ENCODE measurements at regions not wholly inside any gene's neighbourhood (a gene's known extent, or its start where the extent isn't known, plus 50 kb on each side); places are given as distances from the start of the nearest gene placed in this dataset.

DNA sequence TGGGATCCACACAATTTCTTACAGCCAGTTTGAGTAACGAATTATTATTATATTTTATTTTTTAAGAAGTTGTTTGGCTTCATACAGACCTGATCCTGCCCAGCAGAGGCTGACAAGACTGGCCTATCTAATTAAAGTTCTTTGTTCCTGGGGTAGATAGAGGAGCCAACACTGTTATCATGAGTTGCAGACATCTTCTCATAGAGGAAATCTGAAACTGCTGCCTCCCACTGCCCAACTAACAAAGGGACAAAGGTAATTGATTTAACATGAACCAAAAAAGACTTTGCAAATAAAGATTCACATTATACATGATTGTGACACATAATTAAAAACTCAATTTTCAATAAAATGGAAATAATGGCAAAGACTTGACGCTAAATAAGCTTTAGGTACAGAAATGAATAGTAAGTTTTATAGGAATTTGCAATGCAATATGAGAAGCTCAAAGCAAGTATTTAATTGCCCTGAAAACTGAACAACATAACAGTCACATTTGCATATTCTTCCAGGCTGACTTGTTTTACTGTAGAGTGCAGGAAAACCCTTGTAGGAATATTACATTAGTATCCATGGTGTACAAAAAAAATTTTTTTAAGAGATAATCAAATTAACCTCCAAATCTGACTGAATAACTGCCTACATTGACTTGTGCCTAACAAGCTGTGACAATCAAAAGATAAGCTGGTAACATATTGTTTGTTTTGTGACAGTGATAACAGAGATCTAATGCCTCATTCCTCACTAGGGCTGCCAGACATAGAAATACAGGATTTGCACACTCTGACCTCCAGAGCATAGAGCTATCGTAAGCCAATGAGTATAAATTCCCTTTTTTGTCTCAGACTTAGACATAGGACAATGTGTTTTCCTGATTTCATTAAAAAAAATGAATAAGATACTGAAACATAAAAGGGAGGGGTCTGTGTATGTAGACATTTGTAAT is 273.2 kb downstream of the MFSD1 start:
- TF ChIP-seq, protein P1, sequence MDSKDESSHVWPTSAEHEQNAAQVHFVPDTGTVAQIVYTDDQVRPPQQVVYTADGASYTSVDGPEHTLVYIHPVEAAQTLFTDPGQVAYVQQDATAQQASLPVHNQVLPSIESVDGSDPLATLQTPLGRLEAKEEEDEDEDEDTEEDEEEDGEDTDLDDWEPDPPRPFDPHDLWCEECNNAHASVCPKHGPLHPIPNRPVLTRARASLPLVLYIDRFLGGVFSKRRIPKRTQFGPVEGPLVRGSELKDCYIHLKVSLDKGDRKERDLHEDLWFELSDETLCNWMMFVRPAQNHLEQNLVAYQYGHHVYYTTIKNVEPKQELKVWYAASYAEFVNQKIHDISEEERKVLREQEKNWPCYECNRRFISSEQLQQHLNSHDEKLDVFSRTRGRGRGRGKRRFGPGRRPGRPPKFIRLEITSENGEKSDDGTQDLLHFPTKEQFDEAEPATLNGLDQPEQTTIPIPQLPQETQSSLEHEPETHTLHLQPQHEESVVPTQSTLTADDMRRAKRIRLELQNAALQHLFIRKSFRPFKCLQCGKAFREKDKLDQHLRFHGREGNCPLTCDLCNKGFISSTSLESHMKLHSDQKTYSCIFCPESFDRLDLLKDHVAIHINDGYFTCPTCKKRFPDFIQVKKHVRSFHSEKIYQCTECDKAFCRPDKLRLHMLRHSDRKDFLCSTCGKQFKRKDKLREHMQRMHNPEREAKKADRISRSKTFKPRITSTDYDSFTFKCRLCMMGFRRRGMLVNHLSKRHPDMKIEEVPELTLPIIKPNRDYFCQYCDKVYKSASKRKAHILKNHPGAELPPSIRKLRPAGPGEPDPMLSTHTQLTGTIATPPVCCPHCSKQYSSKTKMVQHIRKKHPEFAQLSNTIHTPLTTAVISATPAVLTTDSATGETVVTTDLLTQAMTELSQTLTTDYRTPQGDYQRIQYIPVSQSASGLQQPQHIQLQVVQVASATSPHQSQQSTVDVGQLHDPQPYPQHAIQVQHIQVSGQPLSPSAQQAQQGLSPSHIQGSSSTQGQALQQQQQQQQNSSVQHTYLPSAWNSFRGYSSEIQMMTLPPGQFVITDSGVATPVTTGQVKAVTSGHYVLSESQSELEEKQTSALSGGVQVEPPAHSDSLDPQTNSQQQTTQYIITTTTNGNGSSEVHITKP (tag by site-specific recombination; IDR thresholded peaks at IDR 0.05), result no peak
- TF ChIP-seq ZFP69B (tag by site-specific recombination; IDR thresholded peaks at IDR 0.05), result no peak
- no peak for TF ChIP-seq HOXA7 (CRISPR knock-in tag; IDR thresholded peaks at IDR 0.05; ENCODE audit: borderline replicate concordance)
- no peak for TF ChIP-seq ZNF571 (tag by site-specific recombination; IDR thresholded peaks at IDR 0.05)
- TF ChIP-seq, protein P2, sequence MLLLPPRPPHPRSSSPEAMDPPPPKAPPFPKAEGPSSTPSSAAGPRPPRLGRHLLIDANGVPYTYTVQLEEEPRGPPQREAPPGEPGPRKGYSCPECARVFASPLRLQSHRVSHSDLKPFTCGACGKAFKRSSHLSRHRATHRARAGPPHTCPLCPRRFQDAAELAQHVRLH (tag by site-specific recombination; IDR thresholded peaks at IDR 0.05), result no peak
- TF ChIP-seq ZNF138 (tag by site-specific recombination; IDR thresholded peaks at IDR 0.05; ENCODE audit: borderline replicate concordance), result no peak
- no peak for TF ChIP-seq ZNF76 (tag by site-specific recombination; IDR thresholded peaks at IDR 0.05; ENCODE audit: borderline replicate concordance, low read depth)
- H3K36me3 ChIP-seq (ENCODE audit: control insufficient read depth in 2 of 2, insufficient read depth in 1 of 2, low read length in 2 of 2), result no peaks in the 10 kb centered on the region

DNA sequence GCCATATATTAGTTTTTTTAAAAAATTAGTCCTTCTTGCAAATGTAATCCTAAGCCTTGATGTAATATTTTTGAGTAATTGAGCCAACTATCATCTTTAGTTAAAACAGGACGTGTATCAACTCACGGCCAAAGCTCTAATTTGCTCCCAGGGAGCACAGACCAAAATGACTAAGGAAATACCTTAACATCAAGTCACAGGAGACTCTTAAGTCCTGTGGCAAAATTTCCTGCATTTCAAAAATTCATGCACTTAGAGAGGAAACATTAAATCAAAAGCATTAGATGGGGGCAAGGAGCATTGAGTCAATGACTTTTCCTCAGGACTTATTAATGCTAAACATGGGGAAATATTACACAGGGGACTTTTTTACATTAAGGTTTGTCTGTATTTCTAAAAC is 276.0 kb downstream of the MFSD1 start:
- Histone ChIP-seq H3K36me3 (ENCODE audit: control insufficient read depth in 2 of 2, insufficient read depth in 1 of 2, low read length in 2 of 2) (no peaks in the 10 kb centered on the region), H3K4me1 (ENCODE audit: control insufficient read depth, insufficient read depth, low read length) (no peaks in the 10 kb centered on the region), H3K4me3 (ENCODE audit: low read depth, low read length) (no peak overlapping the region), H3K27ac (ENCODE audit: extremely low read depth, low read depth, low read length) (no peak overlapping the region), H3K9me3 (ENCODE audit: control insufficient read depth, insufficient read depth, low read depth, low read length) (no peaks in the 10 kb centered on the region)
- CTCF ChIA-PET, result no interaction called here
- POLR2A ChIA-PET, result no interaction called here
- TF ChIP-seq ZNF473 (tag by site-specific recombination; IDR thresholded peaks at IDR 0.05), result no peak
- TF ChIP-seq ZFP69B (tag by site-specific recombination; IDR thresholded peaks at IDR 0.05), result no peak
- no peak for TF ChIP-seq ZNF792 (tag by site-specific recombination; IDR thresholded peaks at IDR 0.05)
- TF ChIP-seq ZNF621 (tag by site-specific recombination; IDR thresholded peaks at IDR 0.05), result no peak
- no peak for TF ChIP-seq KLF9 (tag by site-specific recombination; IDR thresholded peaks at IDR 0.05; ENCODE audit: low read depth)
- TF ChIP-seq ZNF521 (tag by site-specific recombination; IDR thresholded peaks at IDR 0.05), result no peak
- no peak for TF ChIP-seq ZNF157 (tag by site-specific recombination; IDR thresholded peaks at IDR 0.05)
- TF ChIP-seq, protein P3, sequence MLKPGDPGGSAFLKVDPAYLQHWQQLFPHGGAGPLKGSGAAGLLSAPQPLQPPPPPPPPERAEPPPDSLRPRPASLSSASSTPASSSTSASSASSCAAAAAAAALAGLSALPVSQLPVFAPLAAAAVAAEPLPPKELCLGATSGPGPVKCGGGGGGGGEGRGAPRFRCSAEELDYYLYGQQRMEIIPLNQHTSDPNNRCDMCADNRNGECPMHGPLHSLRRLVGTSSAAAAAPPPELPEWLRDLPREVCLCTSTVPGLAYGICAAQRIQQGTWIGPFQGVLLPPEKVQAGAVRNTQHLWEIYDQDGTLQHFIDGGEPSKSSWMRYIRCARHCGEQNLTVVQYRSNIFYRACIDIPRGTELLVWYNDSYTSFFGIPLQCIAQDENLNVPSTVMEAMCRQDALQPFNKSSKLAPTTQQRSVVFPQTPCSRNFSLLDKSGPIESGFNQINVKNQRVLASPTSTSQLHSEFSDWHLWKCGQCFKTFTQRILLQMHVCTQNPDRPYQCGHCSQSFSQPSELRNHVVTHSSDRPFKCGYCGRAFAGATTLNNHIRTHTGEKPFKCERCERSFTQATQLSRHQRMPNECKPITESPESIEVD (tag by site-specific recombination; IDR thresholded peaks at IDR 0.05), result no peak
- no peak for TF ChIP-seq BCL11A (tag by site-specific recombination; IDR thresholded peaks at IDR 0.05; ENCODE audit: low read depth)
- TF ChIP-seq ZNF654 (tag by site-specific recombination; IDR thresholded peaks at IDR 0.05; ENCODE audit: low read depth), result no peak
- TF ChIP-seq KLF1 (tag by site-specific recombination; IDR thresholded peaks at IDR 0.05), result no peak
- TF ChIP-seq ZNF777 (tag by site-specific recombination; IDR thresholded peaks at IDR 0.05; ENCODE audit: borderline replicate concordance), result no peak
- TF ChIP-seq ZNF501 (tag by site-specific recombination; IDR thresholded peaks at IDR 0.05), result no peak
- no peak for TF ChIP-seq ZNF426 (tag by site-specific recombination; IDR thresholded peaks at IDR 0.05)
- TF ChIP-seq ZNF391 (tag by site-specific recombination; IDR thresholded peaks at IDR 0.05; ENCODE audit: borderline replicate concordance, low read depth), result no peak
- TF ChIP-seq, protein P4, sequence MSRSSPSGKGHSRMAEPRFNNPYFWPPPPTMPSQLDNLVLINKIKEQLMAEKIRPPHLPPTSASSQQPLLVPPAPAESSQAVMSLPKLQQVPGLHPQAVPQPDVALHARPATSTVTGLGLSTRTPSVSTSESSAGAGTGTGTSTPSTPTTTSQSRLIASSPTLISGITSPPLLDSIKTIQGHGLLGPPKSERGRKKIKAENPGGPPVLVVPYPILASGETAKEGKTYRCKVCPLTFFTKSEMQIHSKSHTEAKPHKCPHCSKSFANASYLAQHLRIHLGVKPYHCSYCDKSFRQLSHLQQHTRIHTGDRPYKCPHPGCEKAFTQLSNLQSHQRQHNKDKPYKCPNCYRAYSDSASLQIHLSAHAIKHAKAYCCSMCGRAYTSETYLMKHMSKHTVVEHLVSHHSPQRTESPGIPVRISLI (tag by site-specific recombination; IDR thresholded peaks at IDR 0.05), result no peak

More for the DNA sequence above, 273.2 kb downstream of the MFSD1 start:
- ChIA-PET POLR2A (no interaction called here), CTCF (no interaction called here)
- no peak overlapping the region for H3K27ac ChIP-seq (ENCODE audit: extremely low read depth, low read depth, low read length)
- no peaks in the 10 kb centered on the region for H3K9me3 ChIP-seq (ENCODE audit: control insufficient read depth, insufficient read depth, low read depth, low read length)
- H3K4me3 ChIP-seq (ENCODE audit: low read depth, low read length), result no peak overlapping the region
- no peaks in the 10 kb centered on the region for H3K4me1 ChIP-seq (ENCODE audit: control insufficient read depth, insufficient read depth, low read length)

Data from HEK293 (cell line).